Smooth muscle cell (in vitro differentiated cells): ENCODE measurements at regions not wholly inside any gene's neighbourhood (a gene's known extent, or its start where the extent isn't known, plus 50 kb on each side); places are given as distances from the start of the nearest gene placed in this dataset.

Experiments used
- DNase-seq: peaks from one replicate; lab custom pipeline; 2025; ENCODE audit not compliant: unreplicated experiment; lab: John Stamatoyannopoulos, UW
- H2AFZ ChIP-seq: fragments of 200-600 bp; sonication (generic); 2 replicates; pipeline ENCODE4 v1.6.0; 2016; ENCODE audit warnings: antibody characterized with exemption, low read depth, mild to moderate bottlenecking
- H3F3A ChIP-seq: fragments of 200-600 bp; sonication (generic); 2 replicates; pipeline ENCODE4 v1.6.0; 2017; ENCODE audit warnings: antibody characterized with exemption, low read depth
- H3K27ac ChIP-seq: fragments of 200-600 bp; sonication (generic); 2 replicates; pipeline ENCODE4 v1.5.1; 2016; ENCODE audit warnings: low read depth, mild to moderate bottlenecking
- H3K27me3 ChIP-seq: fragments of 200-600 bp; sonication (generic); 2 replicates; pipeline ENCODE4 v1.6.1; 2016; ENCODE audit warnings: low read depth, mild to moderate bottlenecking
- H3K36me3 ChIP-seq: fragments of 200-600 bp; sonication (generic); 2 replicates; pipeline ENCODE4 v1.5.1; 2016; ENCODE audit warnings: low read depth
- H3K4me1 ChIP-seq: fragments of 200-600 bp; sonication (generic); 2 replicates; pipeline ENCODE4 v1.5.1; 2016; ENCODE audit warnings: low read depth
- H3K4me2 ChIP-seq: fragments of 200-600 bp; sonication (generic); 2 replicates; pipeline ENCODE4 v1.6.0; 2016; ENCODE audit warnings: mild to moderate bottlenecking
- H3K4me3 ChIP-seq: fragments of 200-600 bp; sonication (generic); 2 replicates; pipeline ENCODE4 v1.5.1; 2016; ENCODE audit warnings: mild to moderate bottlenecking
- H3K79me2 ChIP-seq: fragments of 200-600 bp; sonication (generic); 2 replicates; pipeline ENCODE4 v1.6.0; 2016; ENCODE audit warnings: low read depth, mild to moderate bottlenecking
- H3K9ac ChIP-seq: fragments of 200-600 bp; sonication (generic); 2 replicates; pipeline ENCODE4 v1.6.0; 2016; ENCODE audit warnings: low read depth
- H3K9me3 ChIP-seq: fragments of 200-600 bp; sonication (generic); replicated peaks from 2 replicates; pipeline ENCODE4 v1.5.1; 2016; ENCODE audit warnings: low read depth
- H4K20me1 ChIP-seq: fragments of 200-600 bp; sonication (generic); 2 replicates; pipeline ENCODE4 v1.6.0; 2016; ENCODE audit warnings: low read depth
- CTCF ChIP-seq: fragments of 200-600 bp; sonication (generic); IDR thresholded peaks from 2 replicates; pipeline ENCODE4 v1.5.1; 2017; ENCODE audit warnings: borderline replicate concordance, mild to moderate bottlenecking, antibody characterized with exemption; ENCODE audit not compliant: insufficient read depth, poor library complexity, severe bottlenecking
- WGBS: methylation state at CpG from one replicate; pipeline ENCODE4 v1.1.7; 2016; ENCODE audit warnings: low lambda C conversion rate; 5-methylcytosine and 5-hydroxymethylcytosine counted together

DNA sequence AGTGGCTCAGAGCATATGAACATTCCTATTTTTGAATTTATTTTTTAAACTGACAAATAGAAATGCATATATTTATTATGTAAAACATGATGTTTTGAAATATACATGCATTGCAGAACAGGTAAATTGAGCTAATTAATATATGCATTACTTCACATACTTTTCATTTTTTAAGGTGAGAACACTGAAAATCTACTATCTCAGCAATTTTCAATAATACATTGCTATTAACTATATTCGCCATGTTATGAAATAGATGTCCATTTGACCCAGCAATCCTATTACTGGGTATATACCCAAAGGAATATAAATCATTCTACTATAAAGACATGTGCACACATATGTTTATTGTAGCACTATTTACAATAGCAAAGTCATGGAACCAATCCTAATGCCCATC, 717.7 kb upstream of the PIK3C3 start:
- no peak overlapping the region for H3K4me3 ChIP-seq
- DNase-seq = no peak
- no peaks in the 10 kb centered on the region for H3K27me3 ChIP-seq
- H3K36me3 ChIP-seq = no peaks in the 10 kb centered on the region
- no peak overlapping the region for H3K4me2 ChIP-seq
- no peaks in the 10 kb centered on the region for H3K4me1 ChIP-seq
- no peak for TF ChIP-seq CTCF
- H4K20me1 ChIP-seq = no peaks in the 10 kb centered on the region
- H3F3A ChIP-seq = no peaks in the 10 kb centered on the region
- WGBS = 93% methylated on average over 1 of the region's 1 CpG
- H3K27ac ChIP-seq = no peak overlapping the region
- H3K9ac ChIP-seq = no peak overlapping the region
- no peak overlapping the region for H2AFZ ChIP-seq
- H3K9me3 ChIP-seq = no peaks in the 10 kb centered on the region
- H3K79me2 ChIP-seq = no peaks in the 10 kb centered on the region

GRCh38 chr18:41231681-41232080, 723.4 kb upstream of the PIK3C3 start:
- DNase-seq = no peak
- 93% methylated on average over 3 of the region's 3 CpGs for WGBS
- no peak for TF ChIP-seq CTCF
- H3K9ac ChIP-seq = no peak overlapping the region
- H3K36me3 ChIP-seq = no peaks in the 10 kb centered on the region
- no peak overlapping the region for H3K27ac ChIP-seq
- no peaks in the 10 kb centered on the region for H4K20me1 ChIP-seq
- H3K4me3 ChIP-seq = no peak overlapping the region
- H2AFZ ChIP-seq = no peak overlapping the region
- no peaks in the 10 kb centered on the region for H3F3A ChIP-seq
- H3K4me2 ChIP-seq = no peak overlapping the region
- no peaks in the 10 kb centered on the region for H3K9me3 ChIP-seq
- no peaks in the 10 kb centered on the region for H3K27me3 ChIP-seq
- no peaks in the 10 kb centered on the region for H3K79me2 ChIP-seq
- H3K4me1 ChIP-seq = no peaks in the 10 kb centered on the region

DNA sequence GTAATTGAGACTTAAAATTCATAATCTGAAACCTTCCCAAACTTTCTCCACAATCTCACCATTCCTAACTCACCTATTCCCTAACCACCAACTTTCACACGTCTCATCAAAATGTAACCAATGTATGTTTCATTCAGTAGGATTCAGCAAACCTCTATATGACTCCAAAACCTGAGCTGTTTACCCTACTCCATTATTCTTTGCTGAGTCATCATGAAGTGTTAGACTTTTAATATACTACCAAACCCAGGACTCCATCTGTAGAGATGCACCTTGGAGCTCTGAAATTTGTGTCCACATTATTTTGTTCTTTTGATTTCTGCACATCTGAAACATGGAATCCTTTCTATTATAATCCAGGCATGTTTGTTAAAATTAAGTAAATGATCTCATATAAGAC, 727.0 kb upstream of the PIK3C3 start:
- Histone ChIP-seq H2AFZ (no peak overlapping the region), H3K9ac (no peak overlapping the region), H3K4me2 (no peak overlapping the region), H3K36me3 (no peaks in the 10 kb centered on the region), H3K27ac (no peak overlapping the region), H4K20me1 (no peaks in the 10 kb centered on the region), H3K79me2 (no peaks in the 10 kb centered on the region), H3K4me3 (no peak overlapping the region), H3K9me3 (no peaks in the 10 kb centered on the region), H3F3A (no peaks in the 10 kb centered on the region), H3K4me1 (no peaks in the 10 kb centered on the region), H3K27me3 (no peaks in the 10 kb centered on the region)
- TF ChIP-seq CTCF = no peak
- WGBS = 87% methylated on average over 1 of the region's 1 CpG
- DNase-seq = no peak

- H3K4me3 ChIP-seq = no peak overlapping the region
- no peak overlapping the region for H2AFZ ChIP-seq
- no peaks in the 10 kb centered on the region for H3K9me3 ChIP-seq
- no peaks in the 10 kb centered on the region for H3K79me2 ChIP-seq
- TF ChIP-seq CTCF = no peak
- H3K27ac ChIP-seq = no peak overlapping the region
- H3K4me1 ChIP-seq = no peaks in the 10 kb centered on the region
- H3K4me2 ChIP-seq = no peak overlapping the region
- no peak overlapping the region for H3K9ac ChIP-seq
- DNase-seq = no peak
- no peaks in the 10 kb centered on the region for H3K27me3 ChIP-seq
- H3F3A ChIP-seq = no peaks in the 10 kb centered on the region
- no peaks in the 10 kb centered on the region for H3K36me3 ChIP-seq
- 96% methylated on average over 4 of the region's 4 CpGs for WGBS
- no peaks in the 10 kb centered on the region for H4K20me1 ChIP-seq
Observed at GRCh38 chr18:41226911-41227310, 728.1 kb upstream of the PIK3C3 start.
